CD1c-positive myeloid dendritic cell (primary cell): ENCODE measurements at regions not wholly inside any gene's neighbourhood (a gene's known extent, or its start where the extent isn't known, plus 50 kb on each side); places are given as distances from the start of the nearest gene placed in this dataset.

Experiments
- DNase-seq: peaks from one replicate; pipeline ENCODE4 v3.0.0-alpha.2; 2016; ENCODE audit errors: extremely low spot score

DNA sequence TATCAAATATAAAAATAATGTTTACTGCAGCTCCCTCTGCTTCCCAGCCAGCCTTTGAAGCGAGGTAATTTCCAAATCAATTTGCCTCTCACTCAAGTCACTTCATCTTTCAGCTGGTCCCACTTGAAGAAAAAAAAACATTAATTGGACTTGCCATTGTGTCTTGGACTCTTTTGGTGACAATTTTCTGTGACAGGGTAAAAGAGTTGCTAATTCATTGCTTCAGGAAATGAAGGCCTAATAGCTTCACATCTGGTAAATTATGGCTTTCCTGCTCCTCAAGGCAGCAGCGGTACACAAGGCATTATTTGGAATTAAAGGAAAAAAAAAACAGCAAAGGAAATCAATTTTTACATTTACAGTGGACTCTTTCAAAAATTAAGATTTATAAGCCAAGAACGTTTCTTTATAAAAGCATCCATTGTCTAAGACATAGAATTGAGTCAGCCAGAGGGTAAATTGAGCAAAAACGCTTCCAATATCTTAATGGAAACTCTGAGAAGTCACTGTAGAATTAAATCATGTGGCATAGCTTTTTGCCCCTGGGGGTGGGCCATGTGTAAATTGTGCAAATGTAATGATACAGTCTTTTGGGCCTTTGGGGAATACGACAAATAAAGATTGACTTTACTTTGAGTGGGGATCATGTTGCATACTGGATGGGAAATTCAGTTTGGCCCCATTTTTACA, 102.5 kb downstream of the LYPLAL1 start:
- DNase-seq, result no peak

DNA sequence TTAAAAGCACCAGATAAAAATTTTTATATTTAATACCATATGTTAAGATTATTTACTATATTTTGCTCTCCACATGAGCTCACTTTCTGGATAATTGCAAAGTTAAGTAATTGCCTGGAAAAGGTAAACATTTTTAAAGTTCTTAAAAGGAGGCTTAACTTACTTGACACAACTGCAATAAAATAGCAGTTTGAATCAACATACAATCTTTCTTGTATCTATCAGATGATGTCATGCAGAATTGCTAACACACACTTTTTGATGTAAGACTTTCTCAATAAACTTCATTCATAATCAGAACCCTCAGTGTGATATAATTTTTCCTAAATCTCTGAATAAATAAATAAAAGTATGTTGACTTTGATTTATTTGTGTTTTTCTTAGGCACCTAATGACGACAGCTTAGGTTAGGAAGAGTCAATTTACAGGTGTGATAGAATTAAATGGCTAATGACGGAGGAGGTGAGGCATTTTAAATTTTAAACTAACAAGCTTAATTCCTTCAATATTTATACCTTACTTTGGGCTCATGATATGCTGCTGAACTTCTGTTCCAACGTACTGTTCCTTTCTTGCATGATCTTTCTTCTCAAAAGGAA, 99.5 kb downstream of the LYPLAL1 start:
- no peak for DNase-seq

DNA sequence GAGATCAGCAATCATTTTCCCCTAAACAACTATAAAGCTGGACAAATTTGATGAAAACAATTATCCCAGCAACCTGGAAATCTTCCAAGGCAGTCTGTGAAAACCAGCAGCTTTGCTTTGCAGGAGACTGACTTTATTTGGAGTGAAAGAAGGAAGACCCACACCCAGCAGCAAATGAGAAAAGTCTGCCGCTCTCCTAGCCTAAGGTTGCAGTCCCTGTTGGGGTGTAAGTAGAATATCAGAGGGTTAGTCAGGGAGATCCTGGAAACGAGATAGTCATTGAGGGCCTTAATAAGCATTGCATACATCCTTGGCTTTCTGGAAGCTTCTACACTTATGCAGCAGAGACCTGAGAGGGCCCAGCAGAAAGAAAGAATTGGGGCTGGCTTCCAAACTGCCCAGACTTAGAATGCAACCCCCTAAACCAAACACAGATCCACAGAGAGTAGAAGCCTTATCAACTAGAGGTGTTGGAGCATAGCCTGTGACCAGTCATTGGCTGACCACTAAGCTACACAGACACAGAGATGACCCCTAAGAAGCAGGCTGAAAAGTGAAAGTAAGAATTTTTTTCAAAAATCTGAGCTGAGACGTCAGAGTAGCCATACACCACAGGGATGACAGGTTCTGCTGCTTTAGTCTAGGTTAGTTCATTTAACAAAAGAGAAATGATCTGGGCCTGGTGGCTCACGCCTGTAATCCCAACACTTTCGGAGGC, 98.3 kb downstream of the LYPLAL1 start:
- DNase-seq, result no peak

DNA sequence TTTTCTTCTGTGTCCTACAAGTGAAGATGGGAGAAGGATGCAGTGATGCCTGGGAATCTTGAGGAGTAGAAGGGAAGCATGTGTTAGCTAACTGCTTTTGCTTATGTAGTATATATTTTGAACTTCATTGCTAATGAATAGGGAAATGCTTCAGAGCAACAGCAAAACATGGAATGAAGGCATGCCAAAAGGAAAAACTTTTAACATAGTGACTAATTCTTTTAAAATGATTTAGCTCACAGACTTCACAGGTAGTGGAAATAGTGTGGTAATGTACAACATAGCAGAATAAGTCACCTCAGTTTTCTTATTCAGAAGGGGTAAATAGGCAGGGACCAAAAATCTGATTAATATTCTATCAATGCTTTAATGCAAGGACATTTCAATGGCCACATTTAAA, 95.5 kb downstream of the LYPLAL1 start:
- DNase-seq, result no peak

DNA sequence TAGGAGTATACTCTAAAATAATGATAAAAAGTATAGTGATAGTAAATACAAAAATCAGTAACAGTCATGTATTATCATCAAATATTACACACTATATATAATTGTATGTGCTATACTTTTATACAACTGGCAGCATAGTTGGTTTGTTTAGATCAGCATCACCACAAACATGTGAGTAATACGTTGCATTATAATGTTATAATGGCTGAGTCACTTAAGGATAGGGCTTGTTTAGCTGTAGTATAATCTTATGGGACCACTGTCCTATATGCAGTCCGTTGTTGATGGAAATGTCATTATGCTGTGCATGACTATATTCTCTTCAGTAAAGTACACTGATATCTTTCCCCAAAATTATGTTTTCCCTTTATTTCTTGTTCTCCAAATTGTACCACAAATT, 92.8 kb downstream of the LYPLAL1 start:
- DNase-seq, result no peak

DNA sequence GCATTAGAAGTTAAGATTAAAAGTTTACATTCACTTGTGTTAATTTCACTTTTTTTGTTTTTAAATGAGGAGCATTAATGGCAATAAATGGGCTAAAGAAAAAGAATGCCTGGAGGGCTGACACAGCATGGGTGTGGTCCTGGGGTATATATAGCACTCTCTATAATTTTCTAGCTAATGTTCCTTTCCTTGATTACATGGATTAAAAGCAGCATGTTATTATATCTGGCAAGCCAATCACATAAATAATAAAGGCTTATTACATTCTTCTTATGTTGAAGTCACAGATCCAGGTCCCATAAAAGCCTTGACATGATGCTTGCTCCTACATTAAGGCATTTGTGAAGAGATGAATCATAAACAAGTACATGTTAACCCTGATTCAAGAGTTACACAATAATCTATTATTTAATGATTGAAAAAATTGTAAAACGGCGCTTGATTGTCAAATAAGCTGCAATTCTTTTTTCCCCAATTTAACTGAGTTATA, 91.4 kb downstream of the LYPLAL1 start:
- DNase-seq, result no peak

DNA sequence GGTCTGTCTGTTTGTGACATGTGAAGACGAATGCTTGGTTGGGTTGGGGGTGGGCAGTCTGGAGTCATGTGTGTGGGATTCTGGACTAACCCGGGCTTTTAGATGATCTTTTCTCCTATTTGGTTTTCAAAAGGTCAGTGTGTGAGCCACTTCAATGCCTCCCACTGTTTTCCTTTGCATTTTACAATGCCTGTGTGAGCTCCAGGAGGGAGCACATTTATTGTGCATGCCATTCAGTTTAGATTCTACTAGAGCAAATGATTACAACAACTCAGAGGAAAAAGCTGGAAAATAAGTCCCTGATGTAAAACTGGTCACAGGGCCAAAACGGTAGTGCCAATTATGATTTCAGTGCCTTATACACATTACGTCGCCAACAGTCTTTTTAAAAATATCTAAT, 90.9 kb downstream of the LYPLAL1 start:
- no peak for DNase-seq
